Lung (tissue), 11 donors: ENCODE measurements at regions not wholly inside any gene's neighbourhood (a gene's known extent, or its start where the extent isn't known, plus 50 kb on each side); places are given as distances from the start of the nearest gene placed in this dataset.

Experiments
- ATAC-seq: fragments of 200-7000 bp; cut with Tn5 transposase; one replicate; pipeline ENCODE4 v1.9.1; 2020; ENCODE audit warnings: moderate number of reproducible peaks; ENCODE audit not compliant: insufficient read depth, low FRiP score
- DNase-seq, 3 donors: peaks; one replicate each; pipeline ENCODE4 v3.0.0-alpha.2; 2013 to 2017
- H3K27ac ChIP-seq, 2 donors: one replicate each; pipeline ENCODE4 v1.5.1; 2013; ENCODE audit warnings: mild to moderate bottlenecking in 2 of 2, moderate library complexity in 2 of 2, control low read depth in 1 of 2, inconsistent platforms in 1 of 2, low read depth in 1 of 2, low read length in 1 of 2
- H3K27me3 ChIP-seq, 3 donors: one replicate each; pipeline ENCODE4 v1.5.1; 2013; ENCODE audit warnings: low read length in 2 of 3; ENCODE audit not compliant: control insufficient read depth in 3 of 3, insufficient read depth in 3 of 3
- H3K36me3 ChIP-seq, 4 donors: one replicate each; pipeline ENCODE4 v1.5.1; 2013; ENCODE audit warnings: low read length in 4 of 4, mild to moderate bottlenecking in 1 of 4, moderate library complexity in 1 of 4; ENCODE audit not compliant: control insufficient read depth in 4 of 4, insufficient read depth in 4 of 4
- H3K4me1 ChIP-seq, 5 donors: one replicate each; pipeline ENCODE4 v1.5.1; 2013; ENCODE audit warnings: low read length in 5 of 5, mild to moderate bottlenecking in 2 of 5, moderate library complexity in 1 of 5; ENCODE audit not compliant: control insufficient read depth in 5 of 5, insufficient read depth in 5 of 5
- H3K4me3 ChIP-seq: one replicate; pipeline ENCODE4 v1.5.1; 2013; ENCODE audit warnings: mild to moderate bottlenecking, control low read depth, moderate library complexity
- H3K9ac ChIP-seq, 2 donors: one replicate each; pipeline ENCODE4 v1.5.1; 2013; ENCODE audit warnings: low read length in 2 of 2, control low read depth in 1 of 2; ENCODE audit not compliant: insufficient read depth in 1 of 2
- H3K9me3 ChIP-seq, 4 donors: one replicate each; pipeline ENCODE4 v1.5.1; 2013; ENCODE audit warnings: low read length in 3 of 4, mild to moderate bottlenecking in 1 of 4, moderate library complexity in 1 of 4; ENCODE audit not compliant: control insufficient read depth in 4 of 4, insufficient read depth in 3 of 4
- CTCF ChIP-seq: IDR thresholded peaks from 2 replicates; pipeline ENCODE4 v1.5.1; 2012; ENCODE audit warnings: mild to moderate bottlenecking; ENCODE audit errors: control extremely low read depth, extremely low read depth
- WGBS, 2 donors: extraction: QIAGEN DNeasy Blood & Tissue Kit; methylation state at CpG; one replicate each; pipeline ENCODE4 v1.1.7; 2013; 5-methylcytosine and 5-hydroxymethylcytosine counted together
- donor health status: control.
- donor health status: control.
- donor health status: Bipolar disorder and iron deficiency.
- donor health status: healthy.
- donor health status: DM: yes; HTN: yes; CAD: no.

- no peaks in the 10 kb centered on the region for H3K27me3 ChIP-seq
- no peaks in the 10 kb centered on the region for H3K4me1 ChIP-seq
- no peak overlapping the region for H3K27ac ChIP-seq
- no peak for DNase-seq
- peaks cover 0 to 7% (median 0%) of the 10 kb centered on the region in 4 donors for H3K9me3 ChIP-seq
- WGBS, 2 donors, result 83 to 90% methylated on average over 7 of the region's 7 CpGs
- H3K36me3 ChIP-seq, result no peaks in the 10 kb centered on the region
- H3K9ac ChIP-seq, result no peak overlapping the region
- TF ChIP-seq CTCF, result no peak
- no peak for ATAC-seq
- no peak overlapping the region for H3K4me3 ChIP-seq
Observed at GRCh38 chr7:45400680-45401079, 173.5 kb upstream of the ADCY1 start.

GRCh38 chr7:45401155-45401554 is 173.0 kb upstream of the ADCY1 start:
- H3K9me3 ChIP-seq, result peaks cover 0 to 7% (median 0%) of the 10 kb centered on the region in 4 donors
- no peaks in the 10 kb centered on the region for H3K4me1 ChIP-seq
- no peak overlapping the region for H3K9ac ChIP-seq
- 85 to 94% methylated on average over 2 of the region's 2 CpGs for WGBS, 2 donors
- no peaks in the 10 kb centered on the region for H3K27me3 ChIP-seq
- ATAC-seq (no peak), DNase-seq (no peak)
- TF ChIP-seq CTCF, result no peak
- no peak overlapping the region for H3K4me3 ChIP-seq
- no peak overlapping the region for H3K27ac ChIP-seq
- no peaks in the 10 kb centered on the region for H3K36me3 ChIP-seq

- ATAC-seq (no peak), DNase-seq (no peak)
- Histone ChIP-seq H3K27ac (no peak overlapping the region), H3K4me1 (no peaks in the 10 kb centered on the region), H3K36me3 (no peaks in the 10 kb centered on the region), H3K9ac (no peak overlapping the region), H3K4me3 (no peak overlapping the region), H3K9me3 (peaks cover 0 to 7% (median 0%) of the 10 kb centered on the region in 4 donors), H3K27me3 (no peaks in the 10 kb centered on the region)
- no peak for TF ChIP-seq CTCF
- WGBS, 2 donors, result 75 to 94% methylated on average over 1 of the region's 1 CpG
Observed at GRCh38 chr7:45401851-45402250, 172.3 kb upstream of the ADCY1 start.

GRCh38 chr7:45402480-45403218 is 171.5 kb upstream of the ADCY1 start:
- no peaks in the 10 kb centered on the region for H3K36me3 ChIP-seq
- no peak overlapping the region for H3K9ac ChIP-seq
- H3K9me3 ChIP-seq, result peaks cover 0 to 7% (median 0%) of the 10 kb centered on the region in 4 donors
- no peaks in the 10 kb centered on the region for H3K4me1 ChIP-seq
- 39% methylated on average over 2 of the region's 2 CpGs for WGBS, 2 donors
- ATAC-seq, result no peak
- no peak overlapping the region for H3K4me3 ChIP-seq
- H3K27ac ChIP-seq, result no peak overlapping the region
- DNase-seq, result no peak
- TF ChIP-seq CTCF, result no peak
- H3K27me3 ChIP-seq, result no peaks in the 10 kb centered on the region
